Psoas muscle (tissue), 7 donors: ENCODE measurements at regions not wholly inside any gene's neighbourhood (a gene's known extent, or its start where the extent isn't known, plus 50 kb on each side); places are given as distances from the start of the nearest gene placed in this dataset.

ENCODE experiments used
- ATAC-seq, 4 donors: fragments of 200-7000 bp; cut with Tn5 transposase; one replicate each; pipeline ENCODE4 v1.9.1; 2020; ENCODE audit warnings: moderate library complexity in 3 of 4, mild to moderate bottlenecking in 2 of 4
- DNase-seq, 2 donors: peaks; one replicate each; pipeline ENCODE4 v3.0.0-alpha.2; 2020
- H3K27ac ChIP-seq: fragments of 200-600 bp; one replicate; pipeline ENCODE4 v1.8.0; 2022
- H3K27me3 ChIP-seq, 3 donors: fragments of 200-600 bp in 1 of 3; one replicate each; pipeline versions ENCODE4 v1.6.1 to v1.8.0; 2013 to 2022; ENCODE audit warnings: low read length in 2 of 3, mild to moderate bottlenecking in 2 of 3, moderate library complexity in 1 of 3; ENCODE audit not compliant: insufficient read depth in 3 of 3
- H3K36me3 ChIP-seq, 2 donors: fragments of 200-600 bp in 1 of 2; one replicate each; pipeline versions ENCODE4 v1.6.1 to v1.8.0; 2013 to 2022; ENCODE audit warnings: low read depth in 1 of 2, mild to moderate bottlenecking in 1 of 2, moderate library complexity in 1 of 2; ENCODE audit not compliant: insufficient read depth in 1 of 2
- H3K4me1 ChIP-seq: fragments of 200-600 bp; one replicate; pipeline ENCODE4 v1.8.0; 2022
- H3K4me3 ChIP-seq: fragments of 200-600 bp; one replicate; pipeline ENCODE4 v1.8.0; 2022; ENCODE audit warnings: mild to moderate bottlenecking
- H3K9me3 ChIP-seq: fragments of 200-600 bp; one replicate; pipeline ENCODE4 v1.8.0; 2022
- CTCF ChIP-seq: fragments of 200-600 bp; IDR thresholded peaks from one replicate; pipeline ENCODE4 v1.8.0; 2022; ENCODE audit warnings: antibody characterized with exemption
- WGBS, 3 donors: extraction: QIAGEN DNeasy Blood & Tissue Kit; methylation state at CpG; one replicate each; pipeline versions ENCODE4 v1.1.6 to v1.1.7; 2013; 5-methylcytosine and 5-hydroxymethylcytosine counted together
- intact Hi-C, 2 donors: fragments of 100-400 bp; cut with DNase I; formaldehyde crosslinking; loops; one replicate each; pipeline versions ENCODE4 v1.11.0 to v1.14.2; 2022
- donor health status: healthy with polysubstance abuse.
- donor health status: DM: no; HTN: no; CAD: no; lungs with moderate emphysema.
- donor health status: Bipolar disorder and iron deficiency.
- donor health status: healthy.
- donor health status: DM: yes; HTN: yes; CAD: no.
- donor health status: DM: no; HTN: no; CAD: no.
- donor health status: DM: yes; HTN: yes; CAD: no.

DNA sequence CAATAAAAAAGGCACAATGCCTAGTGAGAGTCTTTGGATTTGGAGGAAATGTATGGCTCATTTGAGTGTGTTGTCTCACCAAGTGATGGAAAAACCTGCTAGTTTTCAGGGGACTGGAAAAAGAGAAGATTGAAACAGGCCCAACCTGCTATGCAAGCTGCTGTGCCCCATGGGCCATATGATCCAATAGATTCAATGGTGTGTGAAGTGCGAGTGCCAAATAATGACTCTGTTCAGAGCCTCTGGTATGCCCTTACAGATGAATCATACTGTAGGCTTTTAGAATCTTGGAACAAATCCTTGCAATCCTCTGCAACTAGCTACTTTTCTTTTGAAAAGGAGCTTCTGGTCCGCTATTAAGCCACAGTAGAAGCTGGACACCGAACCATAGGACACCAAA lies 529.8 kb upstream of the CNTNAP5 start:
- Histone ChIP-seq H3K4me3 (no peak overlapping the region), H3K27me3 (no peaks in the 10 kb centered on the region), H3K4me1 (no peaks in the 10 kb centered on the region), H3K36me3 (no peaks in the 10 kb centered on the region), H3K27ac (no peak overlapping the region), H3K9me3 (no peaks in the 10 kb centered on the region)
- ATAC-seq (no peak), DNase-seq (no peak)
- intact Hi-C loops: no loop called here
- no peak for TF ChIP-seq CTCF
- WGBS, 3 donors: 68 to 87% (median 85%) methylated on average over 3 of the region's 3 CpGs

- no peak overlapping the region for H3K4me3 ChIP-seq
- H3K9me3 ChIP-seq: no peaks in the 10 kb centered on the region
- H3K27ac ChIP-seq: no peak overlapping the region
- intact Hi-C loops: no loop called here
- ATAC-seq (no peak), DNase-seq (no peak)
- H3K4me1 ChIP-seq: no peaks in the 10 kb centered on the region
- TF ChIP-seq CTCF: no peak
- WGBS, 3 donors: 67 to 80% (median 68%) methylated on average over 1 of the region's 1 CpG
- no peaks in the 10 kb centered on the region for H3K36me3 ChIP-seq
- H3K27me3 ChIP-seq: no peaks in the 10 kb centered on the region
Observed at GRCh38 chr2:123500346-123500745, 524.7 kb upstream of the CNTNAP5 start.

GRCh38 chr2:123500988-123501387 lies 524.1 kb upstream of the CNTNAP5 start:
- DNase-seq: no peak
- WGBS, 3 donors: 69 to 77% (median 73%) methylated on average over 2 of the region's 2 CpGs
- no peaks in the 10 kb centered on the region for H3K4me1 ChIP-seq
- intact Hi-C loops: no loop called here
- no peak for TF ChIP-seq CTCF
- no peak overlapping the region for H3K4me3 ChIP-seq
- H3K9me3 ChIP-seq: no peaks in the 10 kb centered on the region
- H3K27ac ChIP-seq: no peak overlapping the region
- no peaks in the 10 kb centered on the region for H3K36me3 ChIP-seq
- no peaks in the 10 kb centered on the region for H3K27me3 ChIP-seq
- ATAC-seq: no peak

DNA sequence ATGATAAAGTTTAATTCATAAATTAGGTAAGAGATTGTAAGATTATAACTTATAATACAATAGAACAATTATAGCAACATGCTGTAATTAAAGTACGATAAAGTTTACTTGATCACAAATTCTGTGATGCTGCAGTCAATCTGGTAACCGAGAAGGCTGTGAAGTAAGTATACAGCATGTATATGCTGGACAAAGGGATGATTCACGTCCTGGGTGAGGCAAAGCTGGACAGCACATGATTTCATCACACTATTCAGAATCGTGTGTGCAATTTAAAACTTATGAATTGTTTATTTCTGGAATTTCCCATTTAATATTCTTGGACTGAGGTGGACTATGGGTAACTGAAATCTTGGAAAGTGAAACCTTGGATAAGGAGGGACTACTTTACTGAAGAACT lies 522.2 kb upstream of the CNTNAP5 start:
- WGBS, 3 donors: 66 to 71% (median 70%) methylated on average over 4 of the region's 4 CpGs
- H3K4me1 ChIP-seq: no peaks in the 10 kb centered on the region
- intact Hi-C loops: no loop called here
- no peaks in the 10 kb centered on the region for H3K36me3 ChIP-seq
- H3K27me3 ChIP-seq: no peaks in the 10 kb centered on the region
- no peak overlapping the region for H3K4me3 ChIP-seq
- no peak for DNase-seq
- no peaks in the 10 kb centered on the region for H3K9me3 ChIP-seq
- TF ChIP-seq CTCF: no peak
- no peak overlapping the region for H3K27ac ChIP-seq
- ATAC-seq: no peak

- Histone ChIP-seq H3K27ac (no peak overlapping the region), H3K4me1 (no peaks in the 10 kb centered on the region), H3K9me3 (no peaks in the 10 kb centered on the region), H3K36me3 (no peaks in the 10 kb centered on the region), H3K4me3 (no peak overlapping the region), H3K27me3 (no peaks in the 10 kb centered on the region)
- intact Hi-C loops: no loop called here
- TF ChIP-seq CTCF: no peak
- ATAC-seq (no peak), DNase-seq (no peak)
- WGBS, 3 donors: 83 to 93% (median 91%) methylated on average over 7 of the region's 7 CpGs
Observed at GRCh38 chr2:123512547-123512946, 512.5 kb upstream of the CNTNAP5 start.
